ENCODE measurements at regions not wholly inside any gene's neighbourhood (a gene's known extent, or its start where the extent isn't known, plus 50 kb on each side); places are given as distances from the start of the nearest gene placed in this dataset.

DNA sequence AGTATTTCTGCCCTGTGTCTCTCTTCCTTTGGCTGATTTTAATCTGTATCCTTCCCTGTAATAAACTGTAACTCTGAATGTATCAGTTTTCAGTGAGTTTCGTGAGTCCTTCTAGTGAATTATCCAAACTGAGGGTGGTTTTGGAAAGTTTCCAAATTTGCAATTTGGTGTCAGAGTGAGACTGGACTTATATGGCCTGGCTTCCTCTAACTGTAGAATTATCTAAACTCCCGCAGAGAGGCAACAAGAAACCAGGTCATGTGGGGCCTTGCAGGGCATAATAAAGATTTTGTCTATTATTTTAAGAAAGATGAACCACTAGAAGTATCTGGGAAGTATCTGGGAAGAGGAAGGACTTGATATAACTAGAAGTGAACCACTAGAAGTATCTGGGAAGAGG lies 95.3 kb upstream of the RNF152 start (continued):
- TF ChIP-seq, protein P1, sequence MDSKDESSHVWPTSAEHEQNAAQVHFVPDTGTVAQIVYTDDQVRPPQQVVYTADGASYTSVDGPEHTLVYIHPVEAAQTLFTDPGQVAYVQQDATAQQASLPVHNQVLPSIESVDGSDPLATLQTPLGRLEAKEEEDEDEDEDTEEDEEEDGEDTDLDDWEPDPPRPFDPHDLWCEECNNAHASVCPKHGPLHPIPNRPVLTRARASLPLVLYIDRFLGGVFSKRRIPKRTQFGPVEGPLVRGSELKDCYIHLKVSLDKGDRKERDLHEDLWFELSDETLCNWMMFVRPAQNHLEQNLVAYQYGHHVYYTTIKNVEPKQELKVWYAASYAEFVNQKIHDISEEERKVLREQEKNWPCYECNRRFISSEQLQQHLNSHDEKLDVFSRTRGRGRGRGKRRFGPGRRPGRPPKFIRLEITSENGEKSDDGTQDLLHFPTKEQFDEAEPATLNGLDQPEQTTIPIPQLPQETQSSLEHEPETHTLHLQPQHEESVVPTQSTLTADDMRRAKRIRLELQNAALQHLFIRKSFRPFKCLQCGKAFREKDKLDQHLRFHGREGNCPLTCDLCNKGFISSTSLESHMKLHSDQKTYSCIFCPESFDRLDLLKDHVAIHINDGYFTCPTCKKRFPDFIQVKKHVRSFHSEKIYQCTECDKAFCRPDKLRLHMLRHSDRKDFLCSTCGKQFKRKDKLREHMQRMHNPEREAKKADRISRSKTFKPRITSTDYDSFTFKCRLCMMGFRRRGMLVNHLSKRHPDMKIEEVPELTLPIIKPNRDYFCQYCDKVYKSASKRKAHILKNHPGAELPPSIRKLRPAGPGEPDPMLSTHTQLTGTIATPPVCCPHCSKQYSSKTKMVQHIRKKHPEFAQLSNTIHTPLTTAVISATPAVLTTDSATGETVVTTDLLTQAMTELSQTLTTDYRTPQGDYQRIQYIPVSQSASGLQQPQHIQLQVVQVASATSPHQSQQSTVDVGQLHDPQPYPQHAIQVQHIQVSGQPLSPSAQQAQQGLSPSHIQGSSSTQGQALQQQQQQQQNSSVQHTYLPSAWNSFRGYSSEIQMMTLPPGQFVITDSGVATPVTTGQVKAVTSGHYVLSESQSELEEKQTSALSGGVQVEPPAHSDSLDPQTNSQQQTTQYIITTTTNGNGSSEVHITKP (tag by site-specific recombination; IDR thresholded peaks at IDR 0.05), result 0 out of 2 replicates have a peak, but pooled peaks have one; percentile 12
- TF ChIP-seq, protein P2, sequence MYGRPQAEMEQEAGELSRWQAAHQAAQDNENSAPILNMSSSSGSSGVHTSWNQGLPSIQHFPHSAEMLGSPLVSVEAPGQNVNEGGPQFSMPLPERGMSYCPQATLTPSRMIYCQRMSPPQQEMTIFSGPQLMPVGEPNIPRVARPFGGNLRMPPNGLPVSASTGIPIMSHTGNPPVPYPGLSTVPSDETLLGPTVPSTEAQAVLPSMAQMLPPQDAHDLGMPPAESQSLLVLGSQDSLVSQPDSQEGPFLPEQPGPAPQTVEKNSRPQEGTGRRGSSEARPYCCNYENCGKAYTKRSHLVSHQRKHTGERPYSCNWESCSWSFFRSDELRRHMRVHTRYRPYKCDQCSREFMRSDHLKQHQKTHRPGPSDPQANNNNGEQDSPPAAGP (tag by site-specific recombination; IDR thresholded peaks at IDR 0.05), result no peak
- TF ChIP-seq OVOL3 (tag by site-specific recombination; IDR thresholded peaks at IDR 0.05) (0 out of 2 replicates have a peak, but pooled peaks have one; percentile 18), ZNF404 (tag by site-specific recombination; IDR thresholded peaks at IDR 0.05) (no peak), MEIS1 (CRISPR knock-in tag; IDR thresholded peaks at IDR 0.05; ENCODE audit: borderline replicate concordance) (no peak)

DNA sequence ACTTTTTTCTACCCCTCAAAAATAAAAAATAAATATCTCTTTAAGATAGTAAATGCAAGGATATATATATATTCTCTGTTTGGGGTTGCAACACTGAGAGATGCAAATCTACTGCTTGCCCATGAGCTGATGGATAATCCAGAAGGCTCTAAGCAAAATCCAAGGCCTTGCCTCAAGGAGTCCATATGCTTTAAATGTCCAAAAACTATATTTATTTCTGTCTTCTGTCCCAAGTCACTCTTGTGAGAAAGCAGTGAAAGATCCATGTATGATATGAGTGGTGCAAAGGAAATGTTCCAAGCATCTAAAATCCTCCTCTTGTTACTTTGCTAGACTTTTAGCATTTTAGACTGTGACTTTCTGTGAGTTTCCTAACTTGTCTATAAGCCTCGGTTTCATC lies 92.9 kb upstream of the RNF152 start:
- TF ChIP-seq ZNF24 (tag by site-specific recombination; IDR thresholded peaks at IDR 0.05) (no peak), PRDM1 (tag by site-specific recombination; IDR thresholded peaks at IDR 0.05) (no peak)
- no peaks in the 10 kb centered on the region for H3K36me3 ChIP-seq (ENCODE audit: control insufficient read depth in 2 of 2, insufficient read depth in 1 of 2, low read length in 2 of 2)
- H3K4me1 ChIP-seq (ENCODE audit: control insufficient read depth, insufficient read depth, low read length), result peaks cover 16% of the 10 kb centered on the region
- no peak overlapping the region for H3K4me3 ChIP-seq (ENCODE audit: low read depth, low read length)
- H3K9me3 ChIP-seq (ENCODE audit: control insufficient read depth, insufficient read depth, low read depth, low read length), result no peaks in the 10 kb centered on the region
- CTCF ChIA-PET, result no interaction called here
- H3K27ac ChIP-seq (ENCODE audit: extremely low read depth, low read depth, low read length), result no peak overlapping the region
- POLR2A ChIA-PET, result no interaction called here

DNA sequence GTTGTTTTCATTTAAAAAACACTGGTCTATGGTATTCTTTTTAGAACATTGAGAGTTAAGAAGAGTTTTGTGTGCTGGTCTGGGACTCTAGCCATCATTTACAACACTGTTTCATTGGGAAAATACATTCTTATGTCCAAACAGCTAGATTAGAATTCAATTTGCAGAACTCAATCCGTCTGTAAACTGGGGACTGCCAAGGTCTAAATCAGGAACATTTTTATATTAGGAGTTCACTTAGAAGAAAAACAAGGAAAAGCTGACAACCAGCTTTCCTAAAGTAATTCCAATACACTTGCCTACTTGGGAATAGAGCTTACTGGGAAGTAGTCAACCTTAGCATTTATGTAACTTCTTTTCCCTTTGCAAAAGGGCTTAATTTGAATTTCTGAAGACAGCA lies 91.5 kb upstream of the RNF152 start:
- Histone ChIP-seq H3K9me3 (ENCODE audit: control insufficient read depth, insufficient read depth, low read depth, low read length) (no peaks in the 10 kb centered on the region), H3K4me1 (ENCODE audit: control insufficient read depth, insufficient read depth, low read length) (peaks cover 16% of the 10 kb centered on the region), H3K36me3 (ENCODE audit: control insufficient read depth in 2 of 2, insufficient read depth in 1 of 2, low read length in 2 of 2) (no peaks in the 10 kb centered on the region), H3K27ac (ENCODE audit: extremely low read depth, low read depth, low read length) (no peak overlapping the region), H3K4me3 (ENCODE audit: low read depth, low read length) (no peak overlapping the region)
- no peak for TF ChIP-seq ZNF174 (tag by site-specific recombination; IDR thresholded peaks at IDR 0.05)
- POLR2A ChIA-PET, result no interaction called here
- CTCF ChIA-PET, result no interaction called here

DNA sequence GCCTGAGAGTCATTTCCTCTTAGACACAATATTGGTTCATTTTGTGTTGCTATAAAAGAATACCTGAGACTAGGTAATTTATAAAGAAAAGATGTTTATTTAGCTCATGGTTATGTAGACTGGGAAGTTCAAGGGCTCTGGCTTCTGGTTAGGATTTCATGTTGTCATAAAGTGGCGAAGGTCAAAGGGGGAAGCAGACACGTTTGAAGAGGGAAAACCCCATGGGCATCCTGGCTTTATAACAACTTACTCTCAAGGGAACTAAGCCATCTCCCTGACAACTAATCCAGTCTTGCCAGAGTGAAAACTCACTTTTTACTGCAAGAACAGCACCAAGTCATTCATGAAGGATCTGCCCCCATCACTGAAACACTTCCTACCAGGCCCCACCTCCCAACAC lies 89.7 kb upstream of the RNF152 start:
- Histone ChIP-seq H3K9me3 (ENCODE audit: control insufficient read depth, insufficient read depth, low read depth, low read length) (no peaks in the 10 kb centered on the region), H3K4me3 (ENCODE audit: low read depth, low read length) (no peak overlapping the region), H3K36me3 (ENCODE audit: control insufficient read depth in 2 of 2, insufficient read depth in 1 of 2, low read length in 2 of 2) (no peaks in the 10 kb centered on the region), H3K27ac (ENCODE audit: extremely low read depth, low read depth, low read length) (no peak overlapping the region), H3K4me1 (ENCODE audit: control insufficient read depth, insufficient read depth, low read length) (peaks cover under 1% of the 10 kb centered on the region)
- CTCF ChIA-PET, result no interaction called here
- POLR2A ChIA-PET, result no interaction called here
- TF ChIP-seq GLI2 (tag by site-specific recombination; IDR thresholded peaks at IDR 0.05; ENCODE audit: borderline replicate concordance, low read depth), result no peak
- no peak for TF ChIP-seq ZNF76 (tag by site-specific recombination; IDR thresholded peaks at IDR 0.05; ENCODE audit: borderline replicate concordance, low read depth)
- TF ChIP-seq ZNF324 (tag by site-specific recombination; IDR thresholded peaks at IDR 0.05), result no peak
- TF ChIP-seq ZNF664 (tag by site-specific recombination; IDR thresholded peaks at IDR 0.05), result no peak

DNA sequence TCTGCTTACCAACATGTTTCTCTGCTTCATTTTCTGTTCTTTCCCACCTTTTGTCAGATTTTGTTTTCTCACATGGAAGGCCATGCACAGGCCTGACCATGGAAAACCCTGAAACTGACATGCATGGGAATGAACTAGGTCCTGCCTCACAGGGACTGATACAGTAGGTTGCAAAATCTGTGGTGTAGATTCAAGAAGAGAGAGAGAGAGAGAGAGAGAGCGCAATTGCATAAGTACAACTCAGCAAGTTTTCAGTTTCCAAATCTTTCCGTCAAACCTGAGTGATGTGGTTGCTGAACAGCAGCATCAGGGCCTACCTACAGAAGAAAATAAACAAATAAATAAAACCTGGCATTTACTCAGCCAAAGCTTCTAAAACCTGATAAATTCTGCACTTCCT lies 87.5 kb upstream of the RNF152 start:
- no peak overlapping the region for H3K4me3 ChIP-seq (ENCODE audit: low read depth, low read length)
- H3K27ac ChIP-seq (ENCODE audit: extremely low read depth, low read depth, low read length), result no peak overlapping the region
- ChIA-PET CTCF (interaction anchor here (0.6 to 1.1 kb wide), 2 partner anchors 25 to 30 kb away, joined by 3 read pairs; no protein-coding TSS in a partner anchor), POLR2A (no interaction called here)
- no peaks in the 10 kb centered on the region for H3K36me3 ChIP-seq (ENCODE audit: control insufficient read depth in 2 of 2, insufficient read depth in 1 of 2, low read length in 2 of 2)
- H3K4me1 ChIP-seq (ENCODE audit: control insufficient read depth, insufficient read depth, low read length), result no peaks in the 10 kb centered on the region
- H3K9me3 ChIP-seq (ENCODE audit: control insufficient read depth, insufficient read depth, low read depth, low read length), result no peaks in the 10 kb centered on the region; the same call in 1 of the 2 replicates
- TF ChIP-seq YY2 (tag by site-specific recombination; IDR thresholded peaks at IDR 0.05) (no peak), ZSCAN16 (tag by site-specific recombination; IDR thresholded peaks at IDR 0.05) (no peak), ZNF133 (tag by site-specific recombination; IDR thresholded peaks at IDR 0.05) (no peak), ZNF24 (tag by site-specific recombination; IDR thresholded peaks at IDR 0.05) (no peak), ZNF211 (tag by site-specific recombination; IDR thresholded peaks at IDR 0.05; ENCODE audit: low read depth) (no peak), TCF7L2 (IDR thresholded peaks at IDR 0.05; ENCODE audit: borderline replicate concordance, low read depth, low read length) (no peak), ZNF174 (tag by site-specific recombination; IDR thresholded peaks at IDR 0.05) (no peak)
- TF ChIP-seq, protein P3, sequence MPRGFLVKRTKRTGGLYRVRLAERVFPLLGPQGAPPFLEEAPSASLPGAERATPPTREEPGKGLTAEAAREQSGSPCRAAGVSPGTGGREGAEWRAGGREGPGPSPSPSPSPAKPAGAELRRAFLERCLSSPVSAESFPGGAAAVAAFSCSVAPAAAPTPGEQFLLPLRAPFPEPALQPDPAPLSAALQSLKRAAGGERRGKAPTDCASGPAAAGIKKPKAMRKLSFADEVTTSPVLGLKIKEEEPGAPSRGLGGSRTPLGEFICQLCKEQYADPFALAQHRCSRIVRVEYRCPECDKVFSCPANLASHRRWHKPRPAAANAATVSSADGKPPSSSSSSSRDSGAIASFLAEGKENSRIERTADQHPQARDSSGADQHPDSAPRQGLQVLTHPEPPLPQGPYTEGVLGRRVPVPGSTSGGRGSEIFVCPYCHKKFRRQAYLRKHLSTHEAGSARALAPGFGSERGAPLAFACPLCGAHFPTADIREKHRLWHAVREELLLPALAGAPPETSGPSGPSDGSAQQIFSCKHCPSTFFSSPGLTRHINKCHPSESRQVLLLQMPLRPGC (tag by site-specific recombination; IDR thresholded peaks at IDR 0.05), result no peak
- TF ChIP-seq, protein P4, sequence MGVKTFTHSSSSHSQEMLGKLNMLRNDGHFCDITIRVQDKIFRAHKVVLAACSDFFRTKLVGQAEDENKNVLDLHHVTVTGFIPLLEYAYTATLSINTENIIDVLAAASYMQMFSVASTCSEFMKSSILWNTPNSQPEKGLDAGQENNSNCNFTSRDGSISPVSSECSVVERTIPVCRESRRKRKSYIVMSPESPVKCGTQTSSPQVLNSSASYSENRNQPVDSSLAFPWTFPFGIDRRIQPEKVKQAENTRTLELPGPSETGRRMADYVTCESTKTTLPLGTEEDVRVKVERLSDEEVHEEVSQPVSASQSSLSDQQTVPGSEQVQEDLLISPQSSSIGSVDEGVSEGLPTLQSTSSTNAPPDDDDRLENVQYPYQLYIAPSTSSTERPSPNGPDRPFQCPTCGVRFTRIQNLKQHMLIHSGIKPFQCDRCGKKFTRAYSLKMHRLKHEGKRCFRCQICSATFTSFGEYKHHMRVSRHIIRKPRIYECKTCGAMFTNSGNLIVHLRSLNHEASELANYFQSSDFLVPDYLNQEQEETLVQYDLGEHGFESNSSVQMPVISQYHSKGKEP (tag by site-specific recombination; IDR thresholded peaks at IDR 0.05), result no peak
